Esophagus squamous epithelium (tissue), 4 donors: ENCODE measurements at regions not wholly inside any gene's neighbourhood (a gene's known extent, or its start where the extent isn't known, plus 50 kb on each side); places are given as distances from the start of the nearest gene placed in this dataset.

ENCODE experiments used
- CTCF ChIP-seq, 6 experiments: fragments of 450-650 bp in 4 of 6; fragments of 200-600 bp in 2 of 6; sonication (generic) in 2 of 6; IDR thresholded peaks; one replicate each; pipeline ENCODE4 v1.5.1; 2016 to 2019; ENCODE audit warnings: antibody characterized with exemption in 6 of 6, mild to moderate bottlenecking in 4 of 6, moderate library complexity in 4 of 6
- POLR2A ChIP-seq, 4 donors: fragments of 450-650 bp; IDR thresholded peaks; one replicate each; pipeline ENCODE4 v1.6.1; 2017; ENCODE audit warnings: antibody characterized with exemption in 4 of 4, mild to moderate bottlenecking in 4 of 4, moderate library complexity in 3 of 4

- no peak for TF ChIP-seq CTCF (IDR thresholded peaks at IDR 0.05)
- TF ChIP-seq POLR2A (IDR thresholded peaks at IDR 0.05): no peak
These were observed 373.7 kb downstream of the NAF1 start for GRCh38 chr4:162793004-162793403.
